ENCODE measurements at regions not wholly inside any gene's neighbourhood (a gene's known extent, or its start where the extent isn't known, plus 50 kb on each side); places are given as distances from the start of the nearest gene placed in this dataset.

- intact Hi-C loops (cut with DNase I) = no loop called here
- no peak for DNase-seq
Measured at GRCh38 chr3:43783987-43784639, 93.4 kb downstream of the ABHD5 start.

GRCh38 chr3:43784640-43785011, 93.9 kb downstream of the ABHD5 start:
- intact Hi-C loops (cut with DNase I) = no loop called here
- no peak for DNase-seq

GRCh38 chr3:43785551-43785950, 94.8 kb downstream of the ABHD5 start:
- DNase-seq = peak in 2 of 10 donors; percentile 39 to 71
- intact Hi-C loops (cut with DNase I) = no loop called here

- DNase-seq = no peak
- intact Hi-C loops (cut with DNase I) = no loop called here
Measured at GRCh38 chr3:43786102-43786501, 95.4 kb downstream of the ABHD5 start.

- no peak for DNase-seq
- intact Hi-C loops (cut with DNase I) = no loop called here
Measured at GRCh38 chr3:43786526-43787305, 96.0 kb downstream of the ABHD5 start.

GRCh38 chr3:43787330-43787729, 96.6 kb downstream of the ABHD5 start:
- intact Hi-C loops (cut with DNase I) = no loop called here
- no peak for DNase-seq

- intact Hi-C loops (cut with DNase I) = no loop called here
- DNase-seq = no peak
Measured at GRCh38 chr3:43789028-43789427, 98.3 kb downstream of the ABHD5 start.

GRCh38 chr3:43790060-43790459, 99.3 kb downstream of the ABHD5 start:
- DNase-seq = no peak
- intact Hi-C loops (cut with DNase I) = no loop called here

GRCh38 chr3:43790476-43790875, 99.7 kb downstream of the ABHD5 start:
- intact Hi-C loops (cut with DNase I) = no loop called here
- no peak for DNase-seq

GRCh38 chr3:43791246-43791645, 100.5 kb downstream of the ABHD5 start:
- intact Hi-C loops (cut with DNase I) = no loop called here
- DNase-seq = no peak

- intact Hi-C loops (cut with DNase I) = no loop called here
- no peak for DNase-seq
Measured at GRCh38 chr3:43792904-43793303, 102.2 kb downstream of the ABHD5 start.

- DNase-seq = no peak
- intact Hi-C loops (cut with DNase I) = no loop called here
Measured at GRCh38 chr3:43793648-43794372, 103.1 kb downstream of the ABHD5 start.

GRCh38 chr3:43794776-43795175, 104.0 kb downstream of the ABHD5 start:
- DNase-seq = no peak

GRCh38 chr3:43795491-43795890, 104.8 kb downstream of the ABHD5 start:
- intact Hi-C loops (cut with DNase I) = no loop called here
- DNase-seq = no peak

More at GRCh38 chr3:43794776-43795175, 104.0 kb downstream of the ABHD5 start:
- intact Hi-C loops (cut with DNase I) = no loop called here

GRCh38 chr3:43796041-43796596, 105.4 kb downstream of the ABHD5 start:
- no peak for DNase-seq
- intact Hi-C loops (cut with DNase I) = no loop called here

GRCh38 chr3:43797794-43798193, 107.1 kb downstream of the ABHD5 start:
- no peak for DNase-seq
- intact Hi-C loops (cut with DNase I) = no loop called here

GRCh38 chr3:43810797-43811196, 120.1 kb downstream of the ABHD5 start:
- DNase-seq = no peak
- intact Hi-C loops (cut with DNase I) = no loop called here

- DNase-seq = no peak
- intact Hi-C loops (cut with DNase I) = no loop called here
Measured at GRCh38 chr3:43814461-43814860, 123.7 kb downstream of the ABHD5 start.

- no peak for DNase-seq
- intact Hi-C loops (cut with DNase I) = no loop called here
Measured at GRCh38 chr3:43816372-43816771, 125.6 kb downstream of the ABHD5 start.

- intact Hi-C loops (cut with DNase I) = no loop called here
- DNase-seq = no peak
Measured at GRCh38 chr3:43817064-43817463, 126.3 kb downstream of the ABHD5 start.

GRCh38 chr3:43817825-43818224, 127.1 kb downstream of the ABHD5 start:
- intact Hi-C loops (cut with DNase I) = no loop called here
- DNase-seq = no peak
